ENCODE measurements at regions not wholly inside any gene's neighbourhood (a gene's known extent, or its start where the extent isn't known, plus 50 kb on each side); places are given as distances from the start of the nearest gene placed in this dataset.

DNA sequence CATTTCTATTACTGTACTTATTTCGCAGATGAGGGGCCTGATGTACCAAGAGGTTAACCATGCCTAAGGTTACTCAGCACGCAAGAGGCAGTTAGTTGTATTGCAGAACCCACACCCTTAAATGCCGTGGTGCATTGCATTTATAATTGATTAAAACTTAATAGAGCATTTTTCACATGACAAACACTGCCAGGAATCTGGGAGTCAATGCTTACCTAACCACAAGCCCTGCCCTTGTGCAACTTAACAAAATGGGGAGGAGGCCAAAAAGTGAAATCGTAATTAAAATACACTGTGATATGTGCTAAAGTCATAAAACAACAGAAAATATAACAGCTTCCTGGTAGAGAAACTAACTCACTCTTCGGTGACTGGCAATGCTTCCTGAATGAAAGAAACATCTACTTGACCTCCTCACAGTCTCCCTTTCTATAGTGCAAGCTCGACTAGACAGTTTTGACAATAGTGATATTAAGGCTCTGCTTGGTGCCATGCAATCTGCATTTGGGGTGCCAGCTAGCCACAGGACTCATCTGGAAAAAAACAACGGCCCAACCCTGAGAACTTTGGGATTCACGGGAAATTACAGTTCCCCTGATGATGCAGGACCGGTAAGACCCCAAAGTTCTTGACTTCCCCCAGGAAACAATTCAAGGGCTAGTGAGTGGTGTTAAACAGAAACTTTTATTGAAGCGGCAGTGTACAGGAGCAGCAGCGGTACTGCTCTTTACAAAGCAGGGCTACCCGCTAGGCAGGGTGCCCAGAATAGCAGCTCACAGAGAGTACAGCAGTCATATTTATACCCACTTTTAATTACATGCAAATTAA, 612.4 kb downstream of the TNS3 start:
- intact Hi-C loops (cut with DNase I; ENCODE audit: low total_unique reads), result no loop called here
- DNase-seq, result no peak
- WGBS, 2 donors, result 61 to 63% methylated on average over 12 of the region's 12 CpGs

DNA sequence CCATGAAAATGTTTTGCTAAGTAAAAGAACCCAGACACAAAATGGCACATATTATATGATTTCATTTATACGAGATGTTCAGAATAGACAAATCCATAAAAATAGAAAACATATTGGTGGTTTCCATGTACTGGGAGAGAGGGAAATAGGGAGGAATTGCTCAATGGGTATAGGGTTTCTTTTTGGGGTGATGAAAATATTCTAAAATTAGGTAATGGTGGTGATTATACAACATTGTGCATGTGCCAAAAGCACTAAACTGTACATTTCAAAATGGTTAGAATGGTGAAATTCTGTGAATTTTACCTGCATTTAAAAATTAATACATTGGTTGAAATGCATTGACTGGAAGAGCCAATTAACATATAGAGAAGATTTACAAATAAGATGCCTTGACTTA, 613.9 kb downstream of the TNS3 start:
- Histone ChIP-seq H3K27me3 (no peaks in the 10 kb centered on the region), H3K9me3 (no peaks in the 10 kb centered on the region), H3K36me3 (ENCODE audit: low read depth, missing control alignments) (no peaks in the 10 kb centered on the region), H3K4me3 (no peak overlapping the region), H3K4me1 (no peaks in the 10 kb centered on the region), H3K27ac (no peak overlapping the region)
- no peak for DNase-seq
- intact Hi-C loops (cut with DNase I; ENCODE audit: low total_unique reads), result no loop called here
- no peak for TF ChIP-seq POLR2A (IDR thresholded peaks at IDR 0.05)
- TF ChIP-seq, protein P1, sequence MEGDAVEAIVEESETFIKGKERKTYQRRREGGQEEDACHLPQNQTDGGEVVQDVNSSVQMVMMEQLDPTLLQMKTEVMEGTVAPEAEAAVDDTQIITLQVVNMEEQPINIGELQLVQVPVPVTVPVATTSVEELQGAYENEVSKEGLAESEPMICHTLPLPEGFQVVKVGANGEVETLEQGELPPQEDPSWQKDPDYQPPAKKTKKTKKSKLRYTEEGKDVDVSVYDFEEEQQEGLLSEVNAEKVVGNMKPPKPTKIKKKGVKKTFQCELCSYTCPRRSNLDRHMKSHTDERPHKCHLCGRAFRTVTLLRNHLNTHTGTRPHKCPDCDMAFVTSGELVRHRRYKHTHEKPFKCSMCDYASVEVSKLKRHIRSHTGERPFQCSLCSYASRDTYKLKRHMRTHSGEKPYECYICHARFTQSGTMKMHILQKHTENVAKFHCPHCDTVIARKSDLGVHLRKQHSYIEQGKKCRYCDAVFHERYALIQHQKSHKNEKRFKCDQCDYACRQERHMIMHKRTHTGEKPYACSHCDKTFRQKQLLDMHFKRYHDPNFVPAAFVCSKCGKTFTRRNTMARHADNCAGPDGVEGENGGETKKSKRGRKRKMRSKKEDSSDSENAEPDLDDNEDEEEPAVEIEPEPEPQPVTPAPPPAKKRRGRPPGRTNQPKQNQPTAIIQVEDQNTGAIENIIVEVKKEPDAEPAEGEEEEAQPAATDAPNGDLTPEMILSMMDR (IDR thresholded peaks at IDR 0.05), result no peak
- 90 to 91% methylated on average over 1 of the region's 1 CpG for WGBS, 2 donors

More for the DNA sequence above, 612.4 kb downstream of the TNS3 start:
- no peaks in the 10 kb centered on the region for H3K27me3 ChIP-seq
- no peaks in the 10 kb centered on the region for H3K36me3 ChIP-seq (ENCODE audit: low read depth, missing control alignments)
- H3K4me1 ChIP-seq, result no peaks in the 10 kb centered on the region
- no peak overlapping the region for H3K27ac ChIP-seq
- no peak for TF ChIP-seq POLR2A (IDR thresholded peaks at IDR 0.05)
- TF ChIP-seq, protein P1 (IDR thresholded peaks at IDR 0.05), result no peak
- H3K9me3 ChIP-seq, result no peaks in the 10 kb centered on the region
- H3K4me3 ChIP-seq, result peak overlapping the region in 1 of 2 donors; percentile 2

DNA sequence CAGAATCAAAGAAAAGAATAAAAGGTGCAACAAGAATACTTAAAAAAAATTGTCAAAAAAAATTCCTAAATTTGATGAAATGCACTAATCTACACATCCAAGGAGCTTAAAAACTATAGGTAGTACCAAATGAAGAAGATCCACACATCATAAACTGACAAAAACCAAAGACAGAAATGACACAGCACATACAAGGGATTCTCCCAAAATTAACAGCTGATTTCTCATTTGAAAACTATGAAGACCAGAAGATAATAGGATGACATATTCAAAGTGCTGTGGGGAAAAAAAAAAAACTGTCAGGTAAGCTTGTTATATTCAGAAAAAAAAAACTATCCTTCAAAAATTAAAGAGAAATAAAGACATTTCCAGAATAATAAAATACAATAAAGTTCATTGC, 618.2 kb downstream of the TNS3 start:
- no peaks in the 10 kb centered on the region for H3K9me3 ChIP-seq
- no peak for DNase-seq
- H3K27me3 ChIP-seq, result no peaks in the 10 kb centered on the region
- H3K4me1 ChIP-seq, result no peaks in the 10 kb centered on the region
- TF ChIP-seq, protein P1 (IDR thresholded peaks at IDR 0.05), result no peak
- TF ChIP-seq POLR2A (IDR thresholded peaks at IDR 0.05), result no peak
- intact Hi-C loops (cut with DNase I; ENCODE audit: low total_unique reads), result no loop called here
- H3K4me3 ChIP-seq, result no peak overlapping the region
- no peak overlapping the region for H3K27ac ChIP-seq
- no peaks in the 10 kb centered on the region for H3K36me3 ChIP-seq (ENCODE audit: low read depth, missing control alignments)

DNA sequence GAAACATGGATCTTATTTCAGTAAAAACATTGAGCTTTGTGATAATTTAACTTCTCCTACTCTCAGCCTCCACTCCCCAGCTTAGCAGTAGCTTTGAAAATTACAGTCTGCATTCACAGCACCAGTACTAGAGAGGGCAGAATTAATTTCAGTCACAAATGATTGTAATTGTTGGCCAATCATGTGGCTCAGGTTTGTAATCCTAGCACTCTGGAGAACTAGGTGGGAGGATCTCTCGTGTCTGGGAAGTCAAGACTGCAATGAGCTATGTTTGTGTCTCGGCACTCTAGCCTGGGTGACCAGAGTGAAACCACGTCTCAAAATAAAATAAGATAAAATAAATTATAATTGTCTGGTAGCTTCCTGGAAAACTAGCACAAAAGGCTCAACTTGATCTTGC, 620.9 kb downstream of the TNS3 start:
- 60 to 75% methylated on average over 3 of the region's 3 CpGs for WGBS, 2 donors
- Histone ChIP-seq H3K4me1 (no peaks in the 10 kb centered on the region), H3K27ac (no peak overlapping the region), H3K4me3 (no peak overlapping the region), H3K9me3 (no peaks in the 10 kb centered on the region), H3K36me3 (ENCODE audit: low read depth, missing control alignments) (no peaks in the 10 kb centered on the region), H3K27me3 (no peaks in the 10 kb centered on the region)
- intact Hi-C loops (cut with DNase I; ENCODE audit: low total_unique reads), result no loop called here
- TF ChIP-seq, protein P1 (IDR thresholded peaks at IDR 0.05), result no peak
- no peak for TF ChIP-seq POLR2A (IDR thresholded peaks at IDR 0.05)
- DNase-seq, result no peak

DNA sequence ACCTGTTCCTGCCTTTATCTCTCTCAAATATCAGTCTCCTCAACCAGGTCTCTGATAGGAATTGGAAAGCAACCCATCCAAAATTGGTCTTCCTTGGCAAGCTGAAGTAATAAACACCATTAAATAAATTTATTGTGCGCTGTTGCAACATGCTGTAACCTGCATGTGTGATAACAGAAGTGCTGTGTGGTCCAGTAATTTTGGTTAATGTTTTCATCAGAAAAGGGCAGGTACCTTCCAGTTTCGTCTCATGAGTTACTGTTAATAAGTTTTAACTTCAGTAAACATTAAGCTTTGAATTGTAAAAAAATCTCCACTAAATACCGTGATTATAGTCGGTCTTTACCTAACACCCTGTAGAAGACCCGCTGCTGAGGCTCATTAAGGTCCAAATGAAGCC, 624.7 kb downstream of the TNS3 start:
- H3K9me3 ChIP-seq, result no peaks in the 10 kb centered on the region
- no peak for TF ChIP-seq POLR2A (IDR thresholded peaks at IDR 0.05)
- TF ChIP-seq, protein P1 (IDR thresholded peaks at IDR 0.05), result no peak
- intact Hi-C loops (cut with DNase I; ENCODE audit: low total_unique reads), result no loop called here
- H3K27me3 ChIP-seq, result no peaks in the 10 kb centered on the region
- no peaks in the 10 kb centered on the region for H3K4me1 ChIP-seq
- DNase-seq, result no peak
- H3K36me3 ChIP-seq (ENCODE audit: low read depth, missing control alignments), result no peaks in the 10 kb centered on the region
- H3K4me3 ChIP-seq, result no peak overlapping the region
- no peak overlapping the region for H3K27ac ChIP-seq
- 91 to 95% methylated on average over 5 of the region's 5 CpGs for WGBS, 2 donors
